ENCODE measurements at regions not wholly inside any gene's neighbourhood (a gene's known extent, or its start where the extent isn't known, plus 50 kb on each side); places are given as distances from the start of the nearest gene placed in this dataset.

- Histone ChIP-seq H3K4me1 (peaks cover 0 to 6% (median 2%) of the 10 kb centered on the region in 4 donors), H3K36me3 (no peaks in the 10 kb centered on the region), H3K27ac (no peak overlapping the region), H3K9me3 (no peaks in the 10 kb centered on the region), H3K4me3 (no peak overlapping the region), H3K27me3 (no peaks in the 10 kb centered on the region)
- intact Hi-C loops (cut with DNase I; ENCODE audit: low total_unique reads) = no loop called here
- WGBS, 2 donors (ENCODE audit: low coverage in 1 of 2) = 31% methylated on average over 2 of the region's 2 CpGs; no CpG with 5 or more reads in 1 of the 2 donors
- no peak for DNase-seq
- in situ Hi-C loops (cut with MboI; ENCODE audit: low pct_ligation_motif_present in 1 of 4, low pct_unique_long_range_greater_than_20kb in 1 of 4, low sequenced_read_pairs in 3 of 4) = no loop called here
- TF ChIP-seq POLR2AphosphoS5 (IDR thresholded peaks at IDR 0.05) (no peak), EP300 (IDR thresholded peaks at IDR 0.05; ENCODE audit: low read depth) (no peak), POLR2A (IDR thresholded peaks at IDR 0.05) (no peak)
Observed at GRCh38 chr1:14323568-14324247, 274.8 kb upstream of the KAZN start.

DNA sequence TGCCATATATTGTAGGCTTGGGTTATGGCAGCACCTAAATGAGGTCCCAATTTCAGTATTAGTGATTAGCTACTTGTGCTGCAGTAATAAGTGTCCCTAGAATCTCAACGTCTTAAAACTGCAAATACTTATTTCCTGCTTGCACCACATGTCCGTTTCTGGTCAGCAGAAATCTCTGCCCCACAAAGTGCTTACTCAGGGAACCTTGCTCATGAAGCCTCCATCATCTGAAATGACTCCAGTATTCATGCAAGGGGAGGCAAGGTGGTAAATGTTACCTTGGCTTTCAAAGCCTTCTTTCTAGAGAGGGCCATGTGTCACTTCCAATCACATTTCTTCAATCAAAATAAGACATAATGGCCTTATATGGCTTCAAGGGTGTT, 274.2 kb upstream of the KAZN start:
- in situ Hi-C loops (cut with MboI; ENCODE audit: low pct_ligation_motif_present in 1 of 4, low pct_unique_long_range_greater_than_20kb in 1 of 4, low sequenced_read_pairs in 3 of 4) (no loop called here), intact Hi-C loops (cut with DNase I; ENCODE audit: low total_unique reads) (no loop called here)
- Histone ChIP-seq H3K4me1 (peaks cover 0 to 6% (median 2%) of the 10 kb centered on the region in 4 donors), H3K4me3 (no peak overlapping the region), H3K36me3 (no peaks in the 10 kb centered on the region), H3K27me3 (no peaks in the 10 kb centered on the region), H3K27ac (no peak overlapping the region), H3K9me3 (no peaks in the 10 kb centered on the region)
- WGBS, 2 donors (ENCODE audit: low coverage in 1 of 2) = 0 to 37% methylated on average over 1 to 2 of the region's 2 CpGs
- DNase-seq = no peak
- no peak for TF ChIP-seq POLR2A (IDR thresholded peaks at IDR 0.05)
- no peak for TF ChIP-seq EP300 (IDR thresholded peaks at IDR 0.05; ENCODE audit: low read depth)
- no peak for TF ChIP-seq CTCF (IDR thresholded peaks at IDR 0.05)
- no peak for TF ChIP-seq POLR2AphosphoS5 (IDR thresholded peaks at IDR 0.05)

DNA sequence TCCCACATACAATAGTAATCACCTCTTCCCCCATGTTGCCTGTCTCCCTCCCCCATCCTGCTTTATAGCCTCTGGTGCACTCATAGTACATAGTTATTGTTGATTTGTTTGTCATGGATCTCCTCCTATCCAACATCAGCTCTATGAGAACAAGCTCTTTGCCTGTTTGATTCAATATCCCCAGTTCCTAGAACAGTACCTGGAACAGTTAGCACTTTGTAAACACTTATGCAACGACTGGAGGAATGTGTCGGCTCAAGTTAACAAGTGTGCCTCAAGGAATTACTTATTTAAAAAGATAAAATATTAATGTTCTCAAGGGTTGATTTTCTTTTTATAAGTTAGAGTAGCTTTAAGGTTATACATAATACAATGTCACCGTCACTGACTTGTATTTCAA, 271.6 kb upstream of the KAZN start:
- Histone ChIP-seq H3K4me3 (no peak overlapping the region), H3K27me3 (no peaks in the 10 kb centered on the region), H3K9me3 (no peaks in the 10 kb centered on the region), H3K4me1 (peaks cover 0 to 6% (median 2%) of the 10 kb centered on the region in 4 donors), H3K27ac (no peak overlapping the region), H3K36me3 (no peaks in the 10 kb centered on the region)
- 89 to 96% methylated on average over 3 of the region's 3 CpGs for WGBS, 2 donors (ENCODE audit: low coverage in 1 of 2)
- in situ Hi-C loops (cut with MboI; ENCODE audit: low pct_ligation_motif_present in 1 of 4, low pct_unique_long_range_greater_than_20kb in 1 of 4, low sequenced_read_pairs in 3 of 4) (no loop called here), intact Hi-C loops (cut with DNase I; ENCODE audit: low total_unique reads) (no loop called here)
- TF ChIP-seq POLR2A (IDR thresholded peaks at IDR 0.05) (no peak), POLR2AphosphoS5 (IDR thresholded peaks at IDR 0.05) (no peak), EP300 (IDR thresholded peaks at IDR 0.05; ENCODE audit: low read depth) (no peak), CTCF (IDR thresholded peaks at IDR 0.05) (no peak)
- DNase-seq = no peak

DNA sequence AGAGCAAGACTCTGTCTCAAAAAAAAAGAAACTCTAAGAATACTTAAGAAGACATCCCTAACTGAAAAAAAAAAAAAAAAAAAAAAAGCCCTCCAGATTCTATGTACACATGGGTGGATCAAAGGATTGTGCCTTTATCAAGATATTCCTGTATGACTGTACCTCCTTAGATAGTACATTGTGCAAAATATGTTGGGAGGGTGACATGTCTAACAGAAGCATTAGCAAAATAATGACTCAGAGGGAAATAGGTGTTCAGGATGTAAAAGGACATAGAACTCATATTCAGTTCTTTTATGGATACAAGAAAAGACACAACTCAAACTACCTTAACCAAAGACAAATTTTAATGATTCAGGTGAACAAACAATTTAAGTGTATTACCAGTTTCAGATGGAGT, 269.8 kb upstream of the KAZN start:
- no peak for DNase-seq
- intact Hi-C loops (cut with DNase I; ENCODE audit: low total_unique reads) (no loop called here), in situ Hi-C loops (cut with MboI; ENCODE audit: low pct_ligation_motif_present in 1 of 4, low pct_unique_long_range_greater_than_20kb in 1 of 4, low sequenced_read_pairs in 3 of 4) (no loop called here)
- TF ChIP-seq EP300 (IDR thresholded peaks at IDR 0.05; ENCODE audit: low read depth) = no peak
- no peak for TF ChIP-seq POLR2A (IDR thresholded peaks at IDR 0.05)
- no peak for TF ChIP-seq CTCF (IDR thresholded peaks at IDR 0.05)
- TF ChIP-seq POLR2AphosphoS5 (IDR thresholded peaks at IDR 0.05) = no peak
- Histone ChIP-seq H3K4me3 (no peak overlapping the region), H3K9me3 (no peaks in the 10 kb centered on the region), H3K36me3 (no peaks in the 10 kb centered on the region), H3K4me1 (peaks cover 0 to 4% (median 2%) of the 10 kb centered on the region in 4 donors), H3K27me3 (no peaks in the 10 kb centered on the region), H3K27ac (no peak overlapping the region)

- intact Hi-C loops (cut with DNase I; ENCODE audit: low total_unique reads) (no loop called here), in situ Hi-C loops (cut with MboI; ENCODE audit: low pct_ligation_motif_present in 1 of 4, low pct_unique_long_range_greater_than_20kb in 1 of 4, low sequenced_read_pairs in 3 of 4) (no loop called here)
- Histone ChIP-seq H3K4me3 (no peak overlapping the region), H3K36me3 (no peaks in the 10 kb centered on the region), H3K27ac (no peak overlapping the region), H3K27me3 (no peaks in the 10 kb centered on the region), H3K4me1 (peaks cover 0 to 5% (median 0%) of the 10 kb centered on the region in 4 donors), H3K9me3 (no peaks in the 10 kb centered on the region)
- WGBS, 2 donors (ENCODE audit: low coverage in 1 of 2) = 83 to 86% methylated on average over 1 to 4 of the region's 4 CpGs
- TF ChIP-seq CTCF (IDR thresholded peaks at IDR 0.05) (no peak), POLR2A (IDR thresholded peaks at IDR 0.05) (no peak), EP300 (IDR thresholded peaks at IDR 0.05; ENCODE audit: low read depth) (no peak)
- no peak for DNase-seq
Observed at GRCh38 chr1:14332158-14332557, 266.3 kb upstream of the KAZN start.
